Ishikawa (cell line): ENCODE measurements at regions not wholly inside any gene's neighbourhood (a gene's known extent, or its start where the extent isn't known, plus 50 kb on each side); places are given as distances from the start of the nearest gene placed in this dataset.

ENCODE experiments used
- CEBPB ChIP-seq: IDR thresholded peaks from 2 replicates; pipeline ENCODE4 v1.6.1; 2012
- CREB1 ChIP-seq: IDR thresholded peaks from 2 replicates; pipeline ENCODE4 v1.6.1; 2012; ENCODE audit warnings: low read depth
- EGR1 ChIP-seq: IDR thresholded peaks from 2 replicates; pipeline ENCODE4 v1.6.1; 2012
- EP300 ChIP-seq: IDR thresholded peaks from 2 replicates; pipeline ENCODE4 v1.6.1; 2012; ENCODE audit warnings: borderline replicate concordance
- FOXM1 ChIP-seq: IDR thresholded peaks from 2 replicates; pipeline ENCODE4 v1.6.1; 2012; ENCODE audit warnings: low read depth, borderline replicate concordance
- MAX ChIP-seq: IDR thresholded peaks from 2 replicates; pipeline ENCODE4 v1.6.1; 2012
- NFIC ChIP-seq: IDR thresholded peaks from 2 replicates; pipeline ENCODE4 v1.6.1; 2012
- RAD21 ChIP-seq: IDR thresholded peaks from 2 replicates; pipeline ENCODE4 v1.6.1; 2012; ENCODE audit warnings: low read depth
- REST ChIP-seq: IDR thresholded peaks from 2 replicates; pipeline ENCODE4 v1.6.1; 2012; ENCODE audit warnings: low read depth, mild to moderate bottlenecking
- TAF1 ChIP-seq: IDR thresholded peaks from 2 replicates; pipeline ENCODE4 v1.6.1; 2012; ENCODE audit warnings: low read depth, mild to moderate bottlenecking
- TCF12 ChIP-seq: IDR thresholded peaks from 2 replicates; pipeline ENCODE4 v1.6.1; 2012; ENCODE audit warnings: low read depth
- TEAD4 ChIP-seq: IDR thresholded peaks from 2 replicates; pipeline ENCODE4 v1.6.1; 2012
- USF1 ChIP-seq: IDR thresholded peaks from 2 replicates; pipeline ENCODE4 v1.6.1; 2012
- YY1 ChIP-seq: IDR thresholded peaks from 2 replicates; pipeline ENCODE4 v1.6.1; 2012; ENCODE audit warnings: low read depth
- ZBTB7A ChIP-seq: IDR thresholded peaks from 2 replicates; pipeline ENCODE4 v1.6.1; 2012; ENCODE audit warnings: low read depth

DNA sequence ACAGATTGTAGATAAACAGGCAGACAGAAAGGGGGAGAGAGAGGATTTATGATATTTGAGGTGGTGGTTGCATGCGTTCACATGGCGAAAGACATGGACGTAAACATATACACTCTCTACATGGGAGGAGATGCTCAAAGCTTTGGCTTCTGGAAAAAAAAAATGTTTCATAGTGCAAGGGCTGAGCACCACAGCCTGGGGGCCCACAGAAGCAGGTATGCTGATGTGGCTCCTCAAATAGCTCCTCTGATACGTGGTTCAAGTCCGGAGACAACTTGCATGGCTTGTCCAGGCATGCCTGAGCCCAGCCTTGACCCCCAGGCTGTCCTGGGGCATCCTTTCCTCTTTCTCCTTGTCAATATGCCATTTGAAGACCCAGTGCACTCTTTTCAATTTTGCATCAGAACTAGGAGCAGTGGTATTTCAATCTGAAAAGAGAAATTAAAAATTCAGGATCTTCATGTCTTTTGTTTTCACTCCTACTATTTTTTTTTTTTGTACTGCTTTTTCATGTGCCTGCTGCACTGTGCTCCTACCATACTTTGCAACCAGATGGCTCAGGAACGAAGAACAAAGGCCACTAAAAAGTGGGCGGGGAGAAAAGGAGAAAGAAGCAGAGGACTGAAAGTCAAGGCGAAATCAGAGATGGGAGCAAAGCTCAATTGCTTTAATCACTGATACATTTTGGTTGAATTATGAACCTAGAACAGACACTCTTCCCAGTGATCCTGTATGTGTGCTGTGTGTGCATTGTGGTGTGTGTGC is 495.7 kb upstream of the TCF4 start:
- TF ChIP-seq CREB1 (no peak), TCF12 (no peak), RAD21 (no peak), MAX (no peak), NFIC (no peak), TEAD4 (no peak), USF1 (no peak), TAF1 (no peak), ZBTB7A (no peak), YY1 (no peak), FOXM1 (no peak), EGR1 (no peak), EP300 (no peak), CEBPB (no peak), REST (no peak)

- no peak for TF ChIP-seq REST
- TF ChIP-seq NFIC: no peak
- TF ChIP-seq RAD21: no peak
- no peak for TF ChIP-seq YY1
- TF ChIP-seq TAF1: no peak
- TF ChIP-seq ZBTB7A: no peak
- TF ChIP-seq CREB1: no peak
- no peak for TF ChIP-seq EP300
- no peak for TF ChIP-seq TEAD4
- TF ChIP-seq MAX: no peak
- TF ChIP-seq EGR1: no peak
- TF ChIP-seq USF1: no peak
- no peak for TF ChIP-seq CEBPB
- TF ChIP-seq FOXM1: no peak
- no peak for TF ChIP-seq TCF12
Observed at GRCh38 chr18:56083097-56083521, 495.1 kb upstream of the TCF4 start.

DNA sequence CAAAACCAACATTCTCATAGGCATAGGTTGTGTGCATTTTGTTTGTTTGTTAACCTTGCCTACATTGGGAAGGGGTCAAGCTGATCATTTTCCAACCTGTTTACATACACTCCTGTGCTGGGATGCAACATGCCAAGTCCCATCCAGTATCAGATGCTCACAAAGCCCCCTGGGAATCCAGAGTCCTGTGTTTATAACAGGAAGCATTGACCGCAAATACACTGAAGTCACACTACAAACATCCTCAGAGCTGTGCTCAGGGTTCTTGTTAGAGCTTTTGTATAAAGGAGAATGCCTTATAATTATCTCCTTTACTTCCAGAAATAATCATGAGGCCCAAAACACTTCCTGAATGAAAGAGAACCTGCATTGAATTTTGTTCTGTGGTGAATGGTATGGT is 488.7 kb upstream of the TCF4 start:
- TF ChIP-seq TEAD4: no peak
- TF ChIP-seq TAF1: no peak
- TF ChIP-seq NFIC: no peak
- TF ChIP-seq EP300: no peak
- TF ChIP-seq TCF12: no peak
- TF ChIP-seq REST: no peak
- TF ChIP-seq FOXM1: no peak
- no peak for TF ChIP-seq USF1
- no peak for TF ChIP-seq CREB1
- TF ChIP-seq ZBTB7A: no peak

DNA sequence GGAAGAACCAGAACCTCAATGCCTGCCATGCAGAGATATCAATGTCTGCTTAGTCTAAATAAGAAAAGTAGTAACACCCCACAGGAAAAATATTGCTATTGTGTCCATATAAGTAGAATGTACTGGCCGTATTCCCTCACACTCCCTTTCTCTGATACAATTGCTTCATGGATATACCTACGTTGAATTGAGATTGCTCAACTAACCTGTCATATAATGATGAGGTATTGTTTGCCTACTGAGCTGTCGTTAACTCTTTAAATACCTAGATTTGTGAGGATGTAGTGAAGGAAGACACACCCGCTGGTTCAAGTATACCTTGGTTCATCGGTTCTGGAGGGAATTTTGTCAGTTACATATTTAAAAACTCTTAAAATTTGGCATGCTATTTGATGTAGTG is 480.7 kb upstream of the TCF4 start:
- TF ChIP-seq EP300 (no peak), USF1 (no peak), ZBTB7A (no peak), MAX (no peak)
